PFSK-1 (cell line): ENCODE measurements at regions not wholly inside any gene's neighbourhood (a gene's known extent, or its start where the extent isn't known, plus 50 kb on each side); places are given as distances from the start of the nearest gene placed in this dataset.

ENCODE experiments used
- FOXP2 ChIP-seq: optimal IDR thresholded peaks from 2 replicates; pipeline ENCODE3; 2011; ENCODE audit warnings: borderline replicate concordance, control low read depth, inconsistent platforms; ENCODE audit not compliant: insufficient read depth; ENCODE audit errors: extremely low read length, extremely low read depth
- POLR2AphosphoS5 ChIP-seq: IDR thresholded peaks from 2 replicates; pipeline ENCODE4 v1.6.1; 2012; ENCODE audit warnings: low read depth, mild to moderate bottlenecking, control low read depth, low read length, moderate library complexity
- SIN3A ChIP-seq: IDR thresholded peaks from 2 replicates; pipeline ENCODE4 v1.6.1; 2012; ENCODE audit warnings: mild to moderate bottlenecking, low read length, moderate library complexity, borderline replicate concordance; ENCODE audit not compliant: insufficient read depth
- TAF1 ChIP-seq: IDR thresholded peaks from 2 replicates; pipeline ENCODE4 v1.6.1; 2012; ENCODE audit warnings: low read length, control low read depth, borderline replicate concordance; ENCODE audit not compliant: insufficient read depth
- TF ChIP-seq, protein P1 (sequence below), 2 experiments: IDR thresholded peaks; 2 replicates each; pipeline versions ENCODE4 v1.6.1 to v1.8.0; 2011 to 2012; ENCODE audit warnings: low read depth in 2 of 2, low read length in 2 of 2, control low read depth in 1 of 2, inconsistent platforms in 1 of 2, mild to moderate bottlenecking in 1 of 2, moderate library complexity in 1 of 2; ENCODE audit not compliant: insufficient read depth in 1 of 2

DNA sequence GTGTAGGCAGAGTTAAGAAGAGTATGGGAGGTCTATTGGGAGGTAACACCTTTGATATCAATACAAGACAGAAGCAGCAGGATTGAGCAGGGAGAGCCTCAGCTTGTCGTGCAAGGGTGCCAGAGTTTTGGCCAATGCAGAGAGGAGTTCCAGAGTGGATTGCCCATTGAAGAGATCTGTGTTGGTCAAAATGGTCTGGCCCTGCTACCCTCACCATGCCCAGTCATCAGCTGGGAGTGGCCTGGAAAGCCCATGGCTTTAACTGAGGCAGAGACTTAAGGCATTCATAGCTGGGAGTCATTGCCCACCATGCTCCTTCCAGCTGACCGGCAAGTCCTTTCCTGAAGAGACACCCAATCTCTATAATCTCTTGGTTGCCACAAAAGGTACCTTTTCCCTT lies 271.3 kb downstream of the ABHD5 start:
- TF ChIP-seq TAF1: no peak
- no peak for TF ChIP-seq SIN3A
- TF ChIP-seq, protein P1, sequence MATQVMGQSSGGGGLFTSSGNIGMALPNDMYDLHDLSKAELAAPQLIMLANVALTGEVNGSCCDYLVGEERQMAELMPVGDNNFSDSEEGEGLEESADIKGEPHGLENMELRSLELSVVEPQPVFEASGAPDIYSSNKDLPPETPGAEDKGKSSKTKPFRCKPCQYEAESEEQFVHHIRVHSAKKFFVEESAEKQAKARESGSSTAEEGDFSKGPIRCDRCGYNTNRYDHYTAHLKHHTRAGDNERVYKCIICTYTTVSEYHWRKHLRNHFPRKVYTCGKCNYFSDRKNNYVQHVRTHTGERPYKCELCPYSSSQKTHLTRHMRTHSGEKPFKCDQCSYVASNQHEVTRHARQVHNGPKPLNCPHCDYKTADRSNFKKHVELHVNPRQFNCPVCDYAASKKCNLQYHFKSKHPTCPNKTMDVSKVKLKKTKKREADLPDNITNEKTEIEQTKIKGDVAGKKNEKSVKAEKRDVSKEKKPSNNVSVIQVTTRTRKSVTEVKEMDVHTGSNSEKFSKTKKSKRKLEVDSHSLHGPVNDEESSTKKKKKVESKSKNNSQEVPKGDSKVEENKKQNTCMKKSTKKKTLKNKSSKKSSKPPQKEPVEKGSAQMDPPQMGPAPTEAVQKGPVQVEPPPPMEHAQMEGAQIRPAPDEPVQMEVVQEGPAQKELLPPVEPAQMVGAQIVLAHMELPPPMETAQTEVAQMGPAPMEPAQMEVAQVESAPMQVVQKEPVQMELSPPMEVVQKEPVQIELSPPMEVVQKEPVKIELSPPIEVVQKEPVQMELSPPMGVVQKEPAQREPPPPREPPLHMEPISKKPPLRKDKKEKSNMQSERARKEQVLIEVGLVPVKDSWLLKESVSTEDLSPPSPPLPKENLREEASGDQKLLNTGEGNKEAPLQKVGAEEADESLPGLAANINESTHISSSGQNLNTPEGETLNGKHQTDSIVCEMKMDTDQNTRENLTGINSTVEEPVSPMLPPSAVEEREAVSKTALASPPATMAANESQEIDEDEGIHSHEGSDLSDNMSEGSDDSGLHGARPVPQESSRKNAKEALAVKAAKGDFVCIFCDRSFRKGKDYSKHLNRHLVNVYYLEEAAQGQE (IDR thresholded peaks at IDR 0.05; ENCODE audit: insufficient read depth in 1 of 2, low read depth in 2 of 2, low read length in 2 of 2): no peak
- TF ChIP-seq FOXP2: no peak
- TF ChIP-seq POLR2AphosphoS5: no peak

GRCh38 chr3:43963208-43963607 lies 272.5 kb downstream of the ABHD5 start:
- no peak for TF ChIP-seq TAF1
- TF ChIP-seq, protein P1 (IDR thresholded peaks at IDR 0.05; ENCODE audit: insufficient read depth in 1 of 2, low read depth in 2 of 2, low read length in 2 of 2): no peak
- no peak for TF ChIP-seq POLR2AphosphoS5
- TF ChIP-seq SIN3A: no peak
- TF ChIP-seq FOXP2: no peak

- no peak for TF ChIP-seq TAF1
Observed at GRCh38 chr3:43964640-43965039, 273.9 kb downstream of the ABHD5 start.

DNA sequence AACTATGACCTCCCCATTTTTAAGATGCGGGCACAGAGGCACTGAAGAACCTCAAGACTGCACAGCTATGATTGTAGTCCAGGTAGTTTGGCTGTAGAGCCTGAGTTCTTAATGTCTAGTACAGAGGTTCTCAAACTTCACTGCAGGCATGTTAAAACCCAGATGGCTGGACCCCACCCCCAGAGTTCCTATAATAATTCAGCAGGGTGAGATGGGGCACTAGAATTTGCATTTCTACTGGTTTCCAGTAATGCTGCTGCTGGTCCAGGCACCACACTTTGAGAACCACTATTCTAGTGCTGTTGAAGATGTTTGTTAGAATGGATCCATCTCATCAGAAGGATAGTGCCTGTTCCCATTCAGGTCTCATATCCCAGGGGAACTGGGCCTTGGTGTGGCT lies 274.9 kb downstream of the ABHD5 start:
- TF ChIP-seq, protein P1 (IDR thresholded peaks at IDR 0.05; ENCODE audit: insufficient read depth in 1 of 2, low read depth in 2 of 2, low read length in 2 of 2): no peak
- TF ChIP-seq SIN3A (no peak), FOXP2 (no peak), POLR2AphosphoS5 (no peak), TAF1 (no peak)

- TF ChIP-seq FOXP2: no peak
- no peak for TF ChIP-seq POLR2AphosphoS5
- no peak for TF ChIP-seq TAF1
- TF ChIP-seq SIN3A: no peak
- TF ChIP-seq, protein P1 (IDR thresholded peaks at IDR 0.05; ENCODE audit: insufficient read depth in 1 of 2, low read depth in 2 of 2, low read length in 2 of 2): no peak
Observed at GRCh38 chr3:43966126-43966525, 275.4 kb downstream of the ABHD5 start.
